Sigmoid colon (tissue), 6 donors: ENCODE measurements at regions not wholly inside any gene's neighbourhood (a gene's known extent, or its start where the extent isn't known, plus 50 kb on each side); places are given as distances from the start of the nearest gene placed in this dataset.

Source experiments
- DNase-seq: peaks from one replicate; pipeline ENCODE4 v3.0.0-alpha.2; 2019
- H3K27ac ChIP-seq, 4 donors: fragments of 200-600 bp; sonication (generic); one replicate each; pipeline ENCODE4 v1.5.1; 2016 to 2019; ENCODE audit warnings: mild to moderate bottlenecking in 1 of 4
- H3K27me3 ChIP-seq, 3 donors: fragments of 200-600 bp; sonication (generic); one replicate each; pipeline ENCODE4 v1.5.1; 2019; ENCODE audit warnings: mild to moderate bottlenecking in 1 of 3
- H3K36me3 ChIP-seq, 4 donors: fragments of 200-600 bp; sonication (generic); one replicate each; pipeline ENCODE4 v1.5.1; 2016 to 2019
- H3K4me1 ChIP-seq, 4 donors: fragments of 200-600 bp; sonication (generic); one replicate each; pipeline ENCODE4 v1.5.1; 2017 to 2019
- H3K4me3 ChIP-seq, 4 donors: fragments of 200-600 bp; sonication (generic); one replicate each; pipeline ENCODE4 v1.5.1; 2017 to 2019; ENCODE audit warnings: mild to moderate bottlenecking in 2 of 4, moderate library complexity in 1 of 4
- H3K9me3 ChIP-seq, 4 donors: fragments of 200-600 bp in 3 of 4; sonication (generic) in 3 of 4; one replicate each; pipeline versions ENCODE4 v1.5.1 to v1.6.1; 2013 to 2019
- CTCF ChIP-seq, 4 experiments: fragments of 450-650 bp in 3 of 4; fragments of 200-600 bp in 1 of 4; IDR thresholded peaks; one replicate each; pipeline ENCODE4 v1.5.1; 2016 to 2019; ENCODE audit warnings: antibody characterized with exemption in 4 of 4, mild to moderate bottlenecking in 3 of 4, moderate library complexity in 2 of 4
- EP300 ChIP-seq, 4 donors: sonication (generic); formaldehyde crosslinking; IDR thresholded peaks; one replicate each; pipeline ENCODE4 v1.6.1; 2017; ENCODE audit warnings: antibody characterized with exemption in 4 of 4
- POLR2A ChIP-seq, 2 donors: fragments of 450-650 bp; IDR thresholded peaks; one replicate each; pipeline ENCODE4 v1.6.1; 2016; ENCODE audit warnings: antibody characterized with exemption in 2 of 2, mild to moderate bottlenecking in 2 of 2, moderate library complexity in 2 of 2
- POLR2AphosphoS5 ChIP-seq, 4 donors: sonication (generic); formaldehyde crosslinking; IDR thresholded peaks; one replicate each; pipeline ENCODE4 v1.6.1; 2017; ENCODE audit warnings: antibody characterized with exemption in 4 of 4
- WGBS, 2 donors: extraction: QIAGEN DNeasy Blood & Tissue Kit; methylation state at CpG; one replicate each; pipeline ENCODE4 v1.1.7; 2013; 5-methylcytosine and 5-hydroxymethylcytosine counted together
- intact Hi-C: fragments of 100-400 bp; cut with DNase I; formaldehyde crosslinking; loops from one replicate; pipeline ENCODE4 v1.15.1; 2023
- donor health status: healthy with polysubstance abuse.
- donor health status: healthy.

- Histone ChIP-seq H3K27ac (no peak overlapping the region), H3K27me3 (no peaks in the 10 kb centered on the region), H3K4me3 (no peak overlapping the region), H3K36me3 (no peaks in the 10 kb centered on the region), H3K4me1 (no peaks in the 10 kb centered on the region), H3K9me3 (no peaks in the 10 kb centered on the region)
- DNase-seq = no peak
- intact Hi-C loops = no loop called here
- WGBS, 2 donors = 71 to 73% methylated on average over 4 of the region's 4 CpGs
- TF ChIP-seq CTCF (IDR thresholded peaks at IDR 0.05) (no peak), POLR2A (IDR thresholded peaks at IDR 0.05) (no peak), EP300 (IDR thresholded peaks at IDR 0.05) (no peak), POLR2AphosphoS5 (IDR thresholded peaks at IDR 0.05) (no peak)
Measured at GRCh38 chr14:48546996-48547395, 871.6 kb upstream of the MDGA2 start.

- no peak for TF ChIP-seq CTCF (IDR thresholded peaks at IDR 0.05)
- no peak for TF ChIP-seq POLR2AphosphoS5 (IDR thresholded peaks at IDR 0.05)
- no peak for TF ChIP-seq POLR2A (IDR thresholded peaks at IDR 0.05)
- no peak for TF ChIP-seq EP300 (IDR thresholded peaks at IDR 0.05)
- intact Hi-C loops = no loop called here
- no peaks in the 10 kb centered on the region for H3K36me3 ChIP-seq
- H3K4me3 ChIP-seq = no peak overlapping the region
- H3K27ac ChIP-seq = no peak overlapping the region
- H3K4me1 ChIP-seq = no peaks in the 10 kb centered on the region
- H3K27me3 ChIP-seq = no peaks in the 10 kb centered on the region
- DNase-seq = no peak
- peaks cover 0 to 6% (median 0%) of the 10 kb centered on the region in 4 donors for H3K9me3 ChIP-seq
Measured at GRCh38 chr14:48537600-48537999, 862.2 kb upstream of the MDGA2 start.

- 60 to 61% methylated on average over 3 of the region's 3 CpGs for WGBS, 2 donors
- Histone ChIP-seq H3K4me1 (no peaks in the 10 kb centered on the region), H3K36me3 (no peaks in the 10 kb centered on the region), H3K27ac (no peak overlapping the region), H3K4me3 (no peak overlapping the region), H3K27me3 (no peaks in the 10 kb centered on the region), H3K9me3 (peaks cover 0 to 6% (median 0%) of the 10 kb centered on the region in 4 donors)
- no peak for DNase-seq
- TF ChIP-seq POLR2A (IDR thresholded peaks at IDR 0.05) (no peak), POLR2AphosphoS5 (IDR thresholded peaks at IDR 0.05) (no peak), EP300 (IDR thresholded peaks at IDR 0.05) (no peak), CTCF (IDR thresholded peaks at IDR 0.05) (no peak)
- intact Hi-C loops = no loop called here
Measured at GRCh38 chr14:48536318-48536717, 860.9 kb upstream of the MDGA2 start.

GRCh38 chr14:48527832-48528231, 852.4 kb upstream of the MDGA2 start:
- no peaks in the 10 kb centered on the region for H3K36me3 ChIP-seq
- WGBS, 2 donors = 12 to 18% methylated on average over 2 of the region's 2 CpGs
- no peaks in the 10 kb centered on the region for H3K27me3 ChIP-seq
- H3K9me3 ChIP-seq = no peaks in the 10 kb centered on the region
- no peak overlapping the region for H3K4me3 ChIP-seq
- intact Hi-C loops = no loop called here
- TF ChIP-seq POLR2A (IDR thresholded peaks at IDR 0.05) (no peak), CTCF (IDR thresholded peaks at IDR 0.05) (no peak), EP300 (IDR thresholded peaks at IDR 0.05) (no peak), POLR2AphosphoS5 (IDR thresholded peaks at IDR 0.05) (no peak)
- no peak for DNase-seq
- no peak overlapping the region for H3K27ac ChIP-seq
- H3K4me1 ChIP-seq = no peaks in the 10 kb centered on the region

- no peak overlapping the region for H3K4me3 ChIP-seq
- 76 to 77% methylated on average over 7 of the region's 7 CpGs for WGBS, 2 donors
- H3K27me3 ChIP-seq = no peaks in the 10 kb centered on the region
- no peaks in the 10 kb centered on the region for H3K4me1 ChIP-seq
- DNase-seq = no peak
- H3K27ac ChIP-seq = no peak overlapping the region
- H3K36me3 ChIP-seq = no peaks in the 10 kb centered on the region
- H3K9me3 ChIP-seq = no peaks in the 10 kb centered on the region
- TF ChIP-seq CTCF (IDR thresholded peaks at IDR 0.05) = no peak
- TF ChIP-seq POLR2A (IDR thresholded peaks at IDR 0.05) = no peak
- TF ChIP-seq POLR2AphosphoS5 (IDR thresholded peaks at IDR 0.05) = no peak
- no peak for TF ChIP-seq EP300 (IDR thresholded peaks at IDR 0.05)
- intact Hi-C loops = no loop called here
Measured at GRCh38 chr14:48526307-48526706, 850.9 kb upstream of the MDGA2 start.
